ENCODE measurements at regions not wholly inside any gene's neighbourhood (a gene's known extent, or its start where the extent isn't known, plus 50 kb on each side); places are given as distances from the start of the nearest gene placed in this dataset.

GRCh38 chr14:101063121-101063520, 159.6 kb upstream of the RTL1 start:
- H3K4me1 ChIP-seq = no peaks in the 10 kb centered on the region
- no peak for DNase-seq
- H3K27me3 ChIP-seq = peaks cover 0 to 10% (median 0%) of the 10 kb centered on the region in 3 donors
- no peak overlapping the region for H3K4me3 ChIP-seq
- H3K9me3 ChIP-seq = no peaks in the 10 kb centered on the region
- no peak overlapping the region for H3K27ac ChIP-seq
- no peak for TF ChIP-seq CTCF (IDR thresholded peaks at IDR 0.05)
- H3K36me3 ChIP-seq = no peaks in the 10 kb centered on the region
- 83 to 94% (median 90%) methylated on average over 11 of the region's 11 CpGs for WGBS, 5 donors
- intact Hi-C loops (cut with DNase I; ENCODE audit: low total_unique reads) = no loop called here

GRCh38 chr14:101064121-101064661, 160.7 kb upstream of the RTL1 start:
- no peak overlapping the region for H3K4me3 ChIP-seq
- DNase-seq = no peak
- no peak for TF ChIP-seq CTCF (IDR thresholded peaks at IDR 0.05)
- TF ChIP-seq POLR2AphosphoS5 (IDR thresholded peaks at IDR 0.05) = no peak
- TF ChIP-seq POLR2A (IDR thresholded peaks at IDR 0.05) = no peak
- no peak for TF ChIP-seq EP300 (IDR thresholded peaks at IDR 0.05)
- intact Hi-C loops (cut with DNase I; ENCODE audit: low total_unique reads) = no loop called here
- H3K4me1 ChIP-seq = no peaks in the 10 kb centered on the region
- 82 to 94% (median 88%) methylated on average over 7 to 16 of the region's 16 CpGs for WGBS, 5 donors
- H3K36me3 ChIP-seq = no peaks in the 10 kb centered on the region
- no peak overlapping the region for H3K27ac ChIP-seq
- peaks cover 0 to 10% (median 0%) of the 10 kb centered on the region in 3 donors for H3K27me3 ChIP-seq
- no peaks in the 10 kb centered on the region for H3K9me3 ChIP-seq

GRCh38 chr14:101064718-101065117, 161.2 kb upstream of the RTL1 start:
- intact Hi-C loops (cut with DNase I; ENCODE audit: low total_unique reads) = no loop called here
- no peak overlapping the region for H3K4me3 ChIP-seq
- DNase-seq = no peak
- H3K4me1 ChIP-seq = no peaks in the 10 kb centered on the region
- H3K27ac ChIP-seq = no peak overlapping the region
- WGBS, 5 donors = 85 to 99% (median 93%) methylated on average over 5 to 7 of the region's 7 CpGs
- TF ChIP-seq POLR2AphosphoS5 (IDR thresholded peaks at IDR 0.05) (no peak), EP300 (IDR thresholded peaks at IDR 0.05) (no peak), POLR2A (IDR thresholded peaks at IDR 0.05) (no peak), CTCF (IDR thresholded peaks at IDR 0.05) (no peak)
- no peaks in the 10 kb centered on the region for H3K36me3 ChIP-seq
- H3K9me3 ChIP-seq = no peaks in the 10 kb centered on the region
- H3K27me3 ChIP-seq = peaks cover 0 to 10% (median 0%) of the 10 kb centered on the region in 3 donors

DNA sequence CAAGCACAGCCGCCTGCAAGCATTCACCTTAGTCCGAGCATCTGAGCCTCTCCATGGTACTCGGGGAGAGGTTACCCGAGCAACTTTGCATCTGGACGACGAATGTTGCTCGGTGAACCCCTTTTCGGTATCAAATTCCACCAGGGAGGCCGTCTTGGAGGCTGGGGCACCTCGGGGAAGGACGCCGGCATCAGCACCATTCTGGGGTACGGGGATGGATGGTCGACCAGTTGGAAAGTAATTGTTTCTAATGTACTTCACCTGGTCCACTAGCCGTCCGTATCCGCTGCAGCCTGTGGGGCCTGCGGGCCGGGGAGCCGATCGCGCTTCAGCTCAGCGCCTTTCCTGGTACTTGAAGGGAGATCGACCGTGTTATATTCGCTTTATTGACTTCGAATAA, 161.7 kb upstream of the RTL1 start:
- Histone ChIP-seq H3K36me3 (no peaks in the 10 kb centered on the region), H3K27me3 (peaks cover 0 to 13% (median 0%) of the 10 kb centered on the region in 3 donors), H3K4me1 (no peaks in the 10 kb centered on the region), H3K4me3 (no peak overlapping the region), H3K27ac (no peak overlapping the region), H3K9me3 (no peaks in the 10 kb centered on the region)
- WGBS, 5 donors = 91 to 95% (median 94%) methylated on average over 25 to 27 of the region's 27 CpGs
- intact Hi-C loops (cut with DNase I; ENCODE audit: low total_unique reads) = no loop called here
- TF ChIP-seq CTCF (IDR thresholded peaks at IDR 0.05) (no peak), POLR2AphosphoS5 (IDR thresholded peaks at IDR 0.05) (no peak), POLR2A (IDR thresholded peaks at IDR 0.05) (no peak), EP300 (IDR thresholded peaks at IDR 0.05) (no peak)
- DNase-seq = no peak
